Spleen (tissue), 7 donors: ENCODE measurements at regions not wholly inside any gene's neighbourhood (a gene's known extent, or its start where the extent isn't known, plus 50 kb on each side); places are given as distances from the start of the nearest gene placed in this dataset.

Experiments used
- CTCF ChIP-seq, 11 experiments: fragments of 200-600 bp in 7 of 11; fragments of 450-650 bp in 4 of 11; sonication (generic) in 4 of 11; IDR thresholded peaks in 8 of 11; conservative IDR thresholded peaks in 3 of 11; 1 replicate in 7 of 11; 2 replicates in 4 of 11; pipeline versions ENCODE4 v1.4.0 to v1.8.0; 2016 to 2021; ENCODE audit warnings: antibody characterized with exemption in 11 of 11, inconsistent platforms in 4 of 11, mild to moderate bottlenecking in 1 of 11
- POLR2AphosphoS5 ChIP-seq, 3 donors: sonication (generic); formaldehyde crosslinking; IDR thresholded peaks; one replicate each; pipeline ENCODE4 v1.5.1; 2017; ENCODE audit warnings: antibody characterized with exemption in 3 of 3
- donor health status: DM: no; HTN: no; CAD: no; lungs with moderate emphysema.
- donor health status: DM: no; HTN: no; CAD: no.
- donor health status: DM: no; HTN: no; CAD: no.

GRCh38 chr6:22418714-22419113 is 121.9 kb upstream of the PRL start:
- TF ChIP-seq POLR2AphosphoS5 (IDR thresholded peaks at IDR 0.05) (no peak), CTCF (IDR thresholded peaks at IDR 0.05 in 8 of 11, conservative IDR thresholded peaks at IDR 0.05 in 3 of 11) (no peak)
